H9 (cell line): ENCODE measurements at regions not wholly inside any gene's neighbourhood (a gene's known extent, or its start where the extent isn't known, plus 50 kb on each side); places are given as distances from the start of the nearest gene placed in this dataset.

Experiments used
- DNase-seq: peaks from one replicate; pipeline ENCODE4 v3.0.0-alpha.2; 2017
- H2AFZ ChIP-seq: one replicate; pipeline ENCODE4 v1.6.1; 2013; ENCODE audit warnings: mild to moderate bottlenecking, low read length, control low read depth, moderate library complexity
- H2AK5ac ChIP-seq: 2 replicates; pipeline ENCODE4 v1.6.1; 2013; ENCODE audit warnings: low read length, control low read depth, mixed read lengths; ENCODE audit not compliant: insufficient read length
- H2BK120ac ChIP-seq: one replicate; pipeline ENCODE4 v1.6.1; 2013; ENCODE audit warnings: low read depth, mild to moderate bottlenecking, low read length, control low read depth, inconsistent platforms; ENCODE audit not compliant: poor library complexity, severe bottlenecking
- H2BK12ac ChIP-seq: 2 replicates; pipeline ENCODE4 v1.6.1; 2013; ENCODE audit warnings: low read length, control low read depth, mixed read lengths, low read depth; ENCODE audit not compliant: insufficient read length
- H2BK15ac ChIP-seq: 2 replicates; pipeline ENCODE4 v1.6.1; 2013; ENCODE audit warnings: low read depth, low read length, control low read depth
- H2BK20ac ChIP-seq: one replicate; pipeline ENCODE4 v1.6.1; 2013; ENCODE audit warnings: low read depth, mild to moderate bottlenecking, low read length, control low read depth, inconsistent platforms; ENCODE audit not compliant: poor library complexity, severe bottlenecking
- H2BK5ac ChIP-seq: 2 replicates; pipeline ENCODE4 v1.6.1; 2013; ENCODE audit warnings: low read length, control low read depth, mixed read lengths; ENCODE audit not compliant: insufficient read length
- H3K14ac ChIP-seq: 2 replicates; pipeline ENCODE4 v1.6.1; 2013; ENCODE audit warnings: low read length, control low read depth; ENCODE audit not compliant: insufficient read depth
- H3K18ac ChIP-seq: 2 replicates; pipeline ENCODE4 v1.6.1; 2013; ENCODE audit warnings: low read depth, mild to moderate bottlenecking, mixed read lengths, low read length, control low read depth; ENCODE audit not compliant: insufficient read length
- H3K23ac ChIP-seq: 2 replicates; pipeline ENCODE4 v1.6.1; 2013; ENCODE audit warnings: low read length, control low read depth, mixed read lengths, low read depth; ENCODE audit not compliant: insufficient read length
- H3K23me2 ChIP-seq: 2 replicates; pipeline ENCODE4 v1.6.1; 2013; ENCODE audit warnings: low read depth, mild to moderate bottlenecking, mixed read lengths, low read length, control low read depth; ENCODE audit not compliant: insufficient read length, poor library complexity, severe bottlenecking
- H3K27ac ChIP-seq: 2 replicates; pipeline ENCODE4 v1.5.1; 2013; ENCODE audit warnings: low read length, control low read depth, mixed read lengths, low read depth; ENCODE audit not compliant: insufficient read length
- H3K27me3 ChIP-seq: 2 replicates; pipeline ENCODE4 v1.6.1; 2013; ENCODE audit warnings: low read length, control low read depth, inconsistent platforms; ENCODE audit not compliant: insufficient read depth
- H3K4ac ChIP-seq: 2 replicates; pipeline ENCODE4 v1.6.1; 2013; ENCODE audit warnings: low read depth, mild to moderate bottlenecking, control low read depth, inconsistent platforms, low read length, moderate library complexity
- H3K4me1 ChIP-seq: 2 replicates; pipeline ENCODE4 v1.6.1; 2013; ENCODE audit warnings: low read length, control low read depth, inconsistent platforms; ENCODE audit not compliant: insufficient read depth
- H3K4me2 ChIP-seq: 2 replicates; pipeline ENCODE4 v1.6.1; 2013; ENCODE audit warnings: low read length, control low read depth, mixed read lengths; ENCODE audit not compliant: insufficient read length, insufficient read depth
- H3K56ac ChIP-seq: 2 replicates; pipeline ENCODE4 v1.6.1; 2013; ENCODE audit warnings: low read depth, mild to moderate bottlenecking, mixed read lengths, low read length, control low read depth; ENCODE audit not compliant: insufficient read length
- H3K79me1 ChIP-seq: 2 replicates; pipeline ENCODE4 v1.6.1; 2013; ENCODE audit warnings: low read depth, mild to moderate bottlenecking, moderate library complexity, low read length, control low read depth, inconsistent platforms; ENCODE audit not compliant: insufficient read depth, poor library complexity, severe bottlenecking
- H3K79me2 ChIP-seq: 2 replicates; pipeline ENCODE4 v1.6.1; 2013; ENCODE audit warnings: low read length, control low read depth, inconsistent platforms; ENCODE audit not compliant: insufficient read depth
- H3K9ac ChIP-seq: 2 replicates; pipeline ENCODE4 v1.6.1; 2013; ENCODE audit warnings: low read length, control low read depth, mixed read lengths; ENCODE audit not compliant: insufficient read length; ENCODE audit errors: extremely low read depth
- H3K9me3 ChIP-seq: one replicate; pipeline ENCODE4 v1.6.1; 2013; ENCODE audit warnings: low read depth, low read length, inconsistent platforms; ENCODE audit not compliant: control insufficient read depth
- H3T11ph ChIP-seq: one replicate; pipeline ENCODE4 v1.6.1; 2013; ENCODE audit warnings: mild to moderate bottlenecking, low read length, control low read depth, inconsistent platforms
- H4K20me1 ChIP-seq: one replicate; pipeline ENCODE4 v1.6.1; 2013; ENCODE audit not compliant: control insufficient read depth, insufficient read length, insufficient read depth
- H4K5ac ChIP-seq: 2 replicates; pipeline ENCODE4 v1.6.1; 2013; ENCODE audit warnings: low read depth, mild to moderate bottlenecking, mixed read lengths, low read length, control low read depth; ENCODE audit not compliant: insufficient read length
- H4K8ac ChIP-seq: replicated peaks from 2 replicates; pipeline ENCODE4 v1.6.1; 2013; ENCODE audit warnings: low read length, control low read depth, mixed read lengths, low read depth; ENCODE audit not compliant: insufficient read length
- H4K91ac ChIP-seq: 2 replicates; pipeline ENCODE4 v1.6.1; 2013; ENCODE audit warnings: low read depth, mild to moderate bottlenecking, moderate library complexity, mixed read lengths, low read length, control low read depth; ENCODE audit not compliant: insufficient read length
- H3K27ac Mint-ChIP-seq, 3 experiments: 2 replicates in 2 of 3; 3 replicates in 1 of 3; pipeline ENCODE4 v1.8.0; 2020 to 2021; ENCODE audit warnings: mixed read lengths in 3 of 3, mild to moderate bottlenecking in 1 of 3, moderate library complexity in 1 of 3
- H3K27me3 Mint-ChIP-seq: 2 replicates; pipeline ENCODE4 v1.8.0; 2021; ENCODE audit warnings: low read depth, mild to moderate bottlenecking, moderate library complexity, mixed read lengths
- H3K36me3 Mint-ChIP-seq, 3 experiments: 2 replicates in 2 of 3; 3 replicates in 1 of 3; pipeline ENCODE4 v1.8.0; 2020 to 2021; ENCODE audit warnings: low read depth in 3 of 3, mixed read lengths in 3 of 3; ENCODE audit not compliant: insufficient read depth in 1 of 3
- H3K4me1 Mint-ChIP-seq, 2 experiments: 2 replicates each; pipeline ENCODE4 v1.8.0; 2020; ENCODE audit warnings: mixed read lengths in 2 of 2
- H3K4me3 Mint-ChIP-seq, 2 experiments: 2 replicates in 1 of 2; 3 replicates in 1 of 2; pipeline ENCODE4 v1.8.0; 2020 to 2021; ENCODE audit warnings: mild to moderate bottlenecking in 2 of 2, mixed read lengths in 2 of 2, moderate library complexity in 1 of 2
- H3K9me3 Mint-ChIP-seq, 2 experiments: 2 replicates in 1 of 2; 3 replicates in 1 of 2; pipeline ENCODE4 v1.8.0; 2020; ENCODE audit warnings: mild to moderate bottlenecking in 2 of 2, mixed read lengths in 2 of 2, moderate library complexity in 1 of 2
- CTCF ChIP-seq: fragments of 200-600 bp; sonication (generic); conservative IDR thresholded peaks from 3 replicates; pipeline ENCODE4 v1.8.0; 2021; ENCODE audit warnings: antibody characterized with exemption, mild to moderate bottlenecking
- WGBS: extraction: QIAGEN DNeasy Blood & Tissue Kit; methylation state at CpG from one replicate; pipeline ENCODE4 v1.1.7; 2013; ENCODE audit warnings: missing lambda C conversion rate, low lambda C conversion rate, mixed read lengths; ENCODE audit not compliant: insufficient read length; ENCODE audit errors: extremely low coverage; 5-methylcytosine and 5-hydroxymethylcytosine counted together

GRCh38 chr20:50248104-50248641 lies 57.5 kb downstream of the CEBPB start:
- no peaks in the 10 kb centered on the region for H3K79me1 ChIP-seq
- H3K27ac ChIP-seq = no peak overlapping the region
- H3K27me3 ChIP-seq = no peaks in the 10 kb centered on the region
- H3K9ac ChIP-seq = no peak overlapping the region
- Mint-ChIP-seq H3K27me3 (peaks cover 1% of the 10 kb centered on the region; the same call in 1 of the 2 replicates), H3K9me3 (no peaks in the 10 kb centered on the region), H3K4me1 (peaks cover 0 to 10% of the 10 kb centered on the region in 2 experiments; a peak in 3 of 4 replicates), H3K4me3 (no peak overlapping the region), H3K36me3 (no peaks in the 10 kb centered on the region), H3K27ac (no peak overlapping the region)
- no peak overlapping the region for H3K18ac ChIP-seq
- no peak overlapping the region for H4K91ac ChIP-seq
- WGBS = no CpG with 5 or more reads among the region's 17 CpGs
- no peaks in the 10 kb centered on the region for H4K20me1 ChIP-seq
- no peak overlapping the region for H2BK120ac ChIP-seq
- no peak overlapping the region for H3K56ac ChIP-seq
- no peak overlapping the region for H2BK20ac ChIP-seq
- no peak overlapping the region for H2BK5ac ChIP-seq
- DNase-seq = no peak
- no peak overlapping the region for H3T11ph ChIP-seq
- H4K5ac ChIP-seq = no peak overlapping the region
- no peak overlapping the region for H3K4me2 ChIP-seq
- no peak overlapping the region for H4K8ac ChIP-seq
- no peak overlapping the region for H3K4ac ChIP-seq
- H3K23me2 ChIP-seq = no peaks in the 10 kb centered on the region
- no peak overlapping the region for H2BK15ac ChIP-seq
- H3K23ac ChIP-seq = no peak overlapping the region
- no peaks in the 10 kb centered on the region for H3K9me3 ChIP-seq
- H3K4me1 ChIP-seq = no peaks in the 10 kb centered on the region
- H2BK12ac ChIP-seq = no peak overlapping the region
- no peak overlapping the region for H3K14ac ChIP-seq
- H2AK5ac ChIP-seq = no peak overlapping the region
- H2AFZ ChIP-seq = no peak overlapping the region
- no peak for TF ChIP-seq CTCF
- H3K79me2 ChIP-seq = no peaks in the 10 kb centered on the region
